ENCODE measurements at regions not wholly inside any gene's neighbourhood (a gene's known extent, or its start where the extent isn't known, plus 50 kb on each side); places are given as distances from the start of the nearest gene placed in this dataset.

DNA sequence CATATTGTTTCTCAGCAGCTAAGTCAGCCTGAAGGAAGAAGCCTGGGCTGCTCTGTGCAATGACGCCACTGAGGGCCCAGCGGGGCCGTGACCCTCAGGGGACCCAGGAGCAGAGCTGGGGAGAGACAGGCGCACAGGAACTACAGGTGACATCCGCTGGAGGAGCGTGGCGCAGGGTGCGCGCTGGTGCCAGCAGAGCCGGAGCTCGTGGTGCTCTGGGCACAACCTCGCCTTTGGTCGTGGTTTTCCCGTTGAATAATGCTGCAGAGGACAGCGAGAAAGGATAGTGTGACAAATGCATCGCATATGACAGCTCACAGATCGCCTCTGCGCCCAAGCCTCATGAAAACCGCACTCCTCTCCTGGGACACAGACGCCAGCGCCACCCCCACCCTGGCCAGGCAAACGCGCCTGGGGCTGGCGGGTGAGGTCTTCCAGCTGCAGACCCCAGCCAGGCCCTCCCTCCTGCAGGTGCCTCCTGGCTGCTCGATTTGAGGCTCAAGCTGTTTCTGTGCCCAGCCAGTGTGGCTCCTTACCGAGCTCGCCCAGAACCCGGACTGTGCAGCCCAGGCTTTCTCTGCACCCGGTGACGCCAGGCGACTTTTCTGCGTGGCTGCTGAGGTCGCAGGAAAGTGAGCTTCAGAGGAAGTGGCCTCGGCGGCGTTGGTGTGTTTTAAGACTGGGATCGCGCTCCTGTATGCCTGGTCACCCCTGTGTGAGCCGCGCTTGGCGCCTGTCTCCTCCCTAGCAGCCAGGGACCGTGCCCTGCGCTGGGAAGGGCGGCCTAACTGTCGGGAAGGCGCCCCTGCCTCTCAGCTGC, 583.1 kb upstream of the HS6ST1 start:
- no peak for DNase-seq (ENCODE audit: low read depth)
- TF ChIP-seq, protein P1, sequence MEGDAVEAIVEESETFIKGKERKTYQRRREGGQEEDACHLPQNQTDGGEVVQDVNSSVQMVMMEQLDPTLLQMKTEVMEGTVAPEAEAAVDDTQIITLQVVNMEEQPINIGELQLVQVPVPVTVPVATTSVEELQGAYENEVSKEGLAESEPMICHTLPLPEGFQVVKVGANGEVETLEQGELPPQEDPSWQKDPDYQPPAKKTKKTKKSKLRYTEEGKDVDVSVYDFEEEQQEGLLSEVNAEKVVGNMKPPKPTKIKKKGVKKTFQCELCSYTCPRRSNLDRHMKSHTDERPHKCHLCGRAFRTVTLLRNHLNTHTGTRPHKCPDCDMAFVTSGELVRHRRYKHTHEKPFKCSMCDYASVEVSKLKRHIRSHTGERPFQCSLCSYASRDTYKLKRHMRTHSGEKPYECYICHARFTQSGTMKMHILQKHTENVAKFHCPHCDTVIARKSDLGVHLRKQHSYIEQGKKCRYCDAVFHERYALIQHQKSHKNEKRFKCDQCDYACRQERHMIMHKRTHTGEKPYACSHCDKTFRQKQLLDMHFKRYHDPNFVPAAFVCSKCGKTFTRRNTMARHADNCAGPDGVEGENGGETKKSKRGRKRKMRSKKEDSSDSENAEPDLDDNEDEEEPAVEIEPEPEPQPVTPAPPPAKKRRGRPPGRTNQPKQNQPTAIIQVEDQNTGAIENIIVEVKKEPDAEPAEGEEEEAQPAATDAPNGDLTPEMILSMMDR (IDR thresholded peaks at IDR 0.05; ENCODE audit: control insufficient read depth, insufficient read depth, low read depth, low read length, missing control alignments), result no peak
- H3K4me3 ChIP-seq (ENCODE audit: control insufficient read depth, low read depth, low read length), result no peak overlapping the region

- TF ChIP-seq, protein P1 (IDR thresholded peaks at IDR 0.05; ENCODE audit: control insufficient read depth, insufficient read depth, low read depth, low read length, missing control alignments), result no peak
- no peak for DNase-seq (ENCODE audit: low read depth)
- no peak overlapping the region for H3K4me3 ChIP-seq (ENCODE audit: control insufficient read depth, low read depth, low read length)
Measured at GRCh38 chr2:128903637-128904036, 585.0 kb upstream of the HS6ST1 start.

GRCh38 chr2:128911276-128911675, 592.6 kb upstream of the HS6ST1 start:
- no peak for DNase-seq (ENCODE audit: low read depth)
- no peak overlapping the region for H3K4me3 ChIP-seq (ENCODE audit: control insufficient read depth, low read depth, low read length)
- TF ChIP-seq, protein P1 (IDR thresholded peaks at IDR 0.05; ENCODE audit: control insufficient read depth, insufficient read depth, low read depth, low read length, missing control alignments), result no peak

GRCh38 chr2:128914320-128914719, 595.7 kb upstream of the HS6ST1 start:
- no peak overlapping the region for H3K4me3 ChIP-seq (ENCODE audit: control insufficient read depth, low read depth, low read length)
- TF ChIP-seq, protein P1 (IDR thresholded peaks at IDR 0.05; ENCODE audit: control insufficient read depth, insufficient read depth, low read depth, low read length, missing control alignments), result no peak
- DNase-seq (ENCODE audit: low read depth), result no peak

GRCh38 chr2:128921751-128922150, 603.1 kb upstream of the HS6ST1 start:
- no peak overlapping the region for H3K4me3 ChIP-seq (ENCODE audit: control insufficient read depth, low read depth, low read length)
- DNase-seq (ENCODE audit: low read depth), result no peak
- TF ChIP-seq, protein P1 (IDR thresholded peaks at IDR 0.05; ENCODE audit: control insufficient read depth, insufficient read depth, low read depth, low read length, missing control alignments), result no peak

GRCh38 chr2:128922154-128922553, 603.5 kb upstream of the HS6ST1 start:
- H3K4me3 ChIP-seq (ENCODE audit: control insufficient read depth, low read depth, low read length), result no peak overlapping the region
- DNase-seq (ENCODE audit: low read depth), result no peak
- TF ChIP-seq, protein P1 (IDR thresholded peaks at IDR 0.05; ENCODE audit: control insufficient read depth, insufficient read depth, low read depth, low read length, missing control alignments), result no peak
